HG03439 (cell line): ENCODE measurements at regions not wholly inside any gene's neighbourhood (a gene's known extent, or its start where the extent isn't known, plus 50 kb on each side); places are given as distances from the start of the nearest gene placed in this dataset.

Experiments
- ATAC-seq: cut with Tn5 transposase; IDR thresholded peaks from one replicate; pipeline ENCODE4 v1.9.1; 2021; ENCODE audit warnings: mild to moderate bottlenecking, moderate library complexity; ENCODE audit not compliant: unreplicated experiment

DNA sequence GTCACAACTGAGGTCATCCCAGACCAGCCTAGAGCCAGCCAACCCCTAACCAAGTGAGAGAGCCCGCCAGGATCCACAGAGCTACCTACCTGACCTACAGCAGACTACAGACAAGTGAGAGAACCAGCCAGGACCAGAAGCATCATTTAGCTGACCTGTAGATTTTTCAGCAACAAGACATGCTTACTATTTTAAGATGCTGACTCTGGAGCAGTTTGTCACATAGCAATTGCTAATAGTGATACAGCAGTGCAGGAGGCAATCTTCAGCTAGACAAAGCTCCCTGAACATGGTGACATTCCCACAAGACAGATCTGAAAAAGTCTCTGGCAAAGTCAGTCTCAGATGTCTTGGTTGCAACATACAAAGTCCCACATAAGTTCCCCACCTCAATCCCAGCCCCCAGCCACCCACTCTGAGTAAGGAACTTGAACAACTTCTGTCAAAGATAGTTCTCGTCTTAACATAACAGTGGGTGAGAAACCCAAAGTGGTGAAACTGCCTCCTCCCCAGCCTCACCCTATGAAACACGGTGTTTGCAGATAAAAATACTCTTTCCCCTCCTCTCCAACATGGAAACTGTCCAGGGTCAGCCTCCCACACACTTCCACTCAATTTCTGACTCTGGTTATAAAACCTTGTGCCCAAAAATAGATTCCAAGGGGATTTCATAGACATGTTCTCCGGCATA is 120.3 kb upstream of the SLC6A11 start:
- no peak for ATAC-seq

DNA sequence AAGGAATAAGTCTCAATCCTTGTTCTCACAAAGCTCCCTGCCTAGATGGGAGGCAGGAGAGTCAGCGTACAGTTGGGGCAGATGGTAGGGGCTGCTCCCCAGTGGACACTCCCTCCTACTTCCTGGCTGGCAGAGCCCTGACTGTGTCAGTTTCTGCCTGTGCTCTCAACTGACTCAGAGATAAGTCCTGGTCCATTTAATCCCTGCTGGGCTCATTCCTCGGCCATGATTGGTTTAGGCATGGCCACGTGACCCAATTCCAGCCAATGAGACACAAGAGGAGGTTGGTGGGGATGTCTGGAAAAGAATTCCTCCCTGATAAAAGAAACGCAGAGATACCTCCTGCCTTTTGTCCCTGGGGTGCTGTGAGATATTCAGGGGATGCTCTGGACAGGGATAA is 118.1 kb upstream of the SLC6A11 start:
- no peak for ATAC-seq

DNA sequence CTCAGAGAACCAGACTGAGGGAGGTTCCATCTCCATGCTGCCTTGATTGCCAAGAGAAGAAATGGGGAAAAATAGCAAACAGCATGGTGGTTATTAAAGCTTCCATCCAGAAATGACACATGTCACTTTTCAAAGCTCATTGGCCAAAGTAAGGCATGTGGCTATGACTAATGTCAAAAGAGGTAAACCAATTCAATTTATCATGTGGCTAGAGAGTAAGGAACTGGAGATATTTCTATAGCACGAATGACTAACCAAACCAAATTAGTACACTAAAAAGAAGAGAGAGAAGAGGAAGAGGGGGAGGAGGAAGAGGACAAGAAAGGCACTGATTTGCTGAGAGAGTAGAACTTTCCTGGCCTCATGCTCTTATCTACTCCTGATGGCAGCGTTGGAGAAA is 115.2 kb upstream of the SLC6A11 start:
- ATAC-seq = no peak

DNA sequence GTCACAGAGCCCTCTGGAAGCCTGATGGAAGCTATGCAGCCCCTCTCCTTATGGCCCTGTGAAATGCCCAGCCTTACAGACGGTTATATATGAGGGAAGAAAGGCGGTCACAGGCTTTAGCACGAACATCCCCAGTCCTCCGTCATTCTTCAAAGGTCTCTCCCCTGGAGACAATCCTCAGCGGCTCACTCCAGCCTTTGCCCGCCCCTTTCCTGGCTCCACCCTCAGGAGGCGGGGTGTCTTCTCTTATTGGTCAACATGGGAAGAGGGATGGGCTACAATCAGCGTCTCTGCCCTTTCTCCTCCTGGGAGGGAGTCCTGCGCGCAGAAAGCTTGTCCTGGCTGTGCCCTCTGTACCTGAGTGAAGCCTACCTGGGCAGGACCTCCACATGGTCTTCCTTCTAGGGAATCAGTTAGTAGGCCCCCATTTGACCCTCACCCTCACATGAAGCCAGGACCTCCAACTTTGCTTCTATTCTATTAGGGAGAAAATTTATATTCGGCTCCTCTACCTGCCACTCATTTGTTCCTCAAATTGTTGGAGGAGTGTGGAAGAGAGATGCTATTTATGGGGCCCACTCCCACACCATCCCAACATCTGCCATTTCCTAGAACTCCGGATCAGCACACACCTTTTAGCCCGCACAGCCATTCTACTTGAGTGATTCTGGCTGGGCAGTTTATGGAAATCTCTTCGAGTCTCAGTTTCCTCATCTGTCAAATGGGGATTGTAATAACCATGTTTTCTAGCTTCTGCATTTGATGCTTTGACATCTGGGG is 112.9 kb upstream of the SLC6A11 start:
- ATAC-seq = no peak

DNA sequence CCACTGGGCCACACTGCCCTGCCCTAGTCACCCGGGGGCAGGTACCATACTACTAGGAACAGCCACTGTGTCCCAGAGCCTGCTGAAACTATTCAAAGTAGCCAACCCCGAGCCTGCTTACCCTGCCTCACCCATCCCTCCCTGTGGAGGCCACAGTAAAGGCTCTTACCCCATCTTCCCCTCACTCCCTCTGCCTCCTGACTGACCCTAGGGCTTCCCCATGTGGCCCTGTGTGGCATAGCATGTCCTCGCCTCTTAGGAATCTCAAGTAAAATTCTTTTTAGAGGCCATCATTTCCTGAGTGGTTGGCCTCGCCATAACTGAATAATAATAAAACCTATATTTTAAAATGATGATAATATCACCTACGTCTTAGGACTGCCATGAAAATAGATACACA is 112.2 kb upstream of the SLC6A11 start:
- ATAC-seq = no peak

DNA sequence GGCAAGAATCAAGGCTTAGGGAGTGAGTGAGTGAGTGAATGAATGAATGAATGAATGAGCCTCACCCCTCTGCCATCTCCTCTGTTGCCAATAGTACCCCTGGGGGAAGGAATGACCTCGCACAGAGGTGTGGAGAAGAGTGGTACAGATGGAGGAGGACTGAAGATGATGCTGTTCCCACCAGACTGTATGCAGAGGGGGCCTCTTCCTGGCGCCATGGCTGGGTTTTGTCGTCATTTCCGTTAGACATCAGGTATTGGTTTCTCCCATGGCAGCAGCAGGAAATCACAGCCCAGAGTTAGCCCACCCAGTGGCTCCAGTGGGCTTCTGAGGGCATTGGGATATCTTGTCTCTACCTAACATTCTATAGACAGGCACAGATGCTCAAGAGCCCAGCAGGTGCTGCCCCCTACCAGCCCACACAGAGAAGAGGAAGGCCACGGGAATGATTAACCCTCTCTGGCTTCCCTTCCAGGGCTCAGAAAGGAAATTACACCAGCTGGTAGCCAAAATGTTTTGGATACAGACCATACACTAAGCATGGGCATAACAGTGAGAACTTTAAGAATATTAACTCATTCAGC is 109.8 kb upstream of the SLC6A11 start:
- no peak for ATAC-seq

DNA sequence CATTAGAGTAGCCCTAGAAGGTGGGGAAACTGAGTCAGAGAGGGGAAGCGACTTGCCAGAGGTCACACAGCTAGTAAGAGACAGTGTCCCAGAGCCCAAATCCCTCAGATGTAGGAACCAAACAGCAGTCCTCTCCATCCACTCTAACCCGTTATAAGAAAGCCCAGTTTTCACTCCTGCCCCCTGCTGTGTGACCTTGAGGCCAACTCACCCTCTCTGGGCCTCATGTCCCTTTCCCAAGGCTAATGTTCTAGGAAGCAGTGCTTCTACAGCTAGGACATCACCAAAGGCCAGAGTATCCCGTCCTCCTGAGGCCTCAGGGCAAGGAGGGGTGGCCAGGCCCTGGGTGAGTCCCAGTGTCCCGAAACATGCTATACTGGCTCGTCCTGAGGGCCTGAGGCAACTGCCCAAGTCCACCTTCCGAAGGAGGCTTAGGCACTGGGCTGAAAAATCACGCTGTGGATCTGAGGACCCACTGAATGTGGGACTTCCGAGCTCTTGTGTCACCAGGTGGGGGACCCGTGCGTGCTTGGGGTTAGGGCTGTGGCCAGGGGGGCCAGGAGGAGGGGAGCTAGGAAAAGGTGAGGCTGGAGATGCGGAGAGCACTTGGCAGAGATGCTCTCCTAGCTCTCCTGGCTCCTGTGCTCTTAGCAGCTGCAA is 109.2 kb upstream of the SLC6A11 start:
- no peak for ATAC-seq

DNA sequence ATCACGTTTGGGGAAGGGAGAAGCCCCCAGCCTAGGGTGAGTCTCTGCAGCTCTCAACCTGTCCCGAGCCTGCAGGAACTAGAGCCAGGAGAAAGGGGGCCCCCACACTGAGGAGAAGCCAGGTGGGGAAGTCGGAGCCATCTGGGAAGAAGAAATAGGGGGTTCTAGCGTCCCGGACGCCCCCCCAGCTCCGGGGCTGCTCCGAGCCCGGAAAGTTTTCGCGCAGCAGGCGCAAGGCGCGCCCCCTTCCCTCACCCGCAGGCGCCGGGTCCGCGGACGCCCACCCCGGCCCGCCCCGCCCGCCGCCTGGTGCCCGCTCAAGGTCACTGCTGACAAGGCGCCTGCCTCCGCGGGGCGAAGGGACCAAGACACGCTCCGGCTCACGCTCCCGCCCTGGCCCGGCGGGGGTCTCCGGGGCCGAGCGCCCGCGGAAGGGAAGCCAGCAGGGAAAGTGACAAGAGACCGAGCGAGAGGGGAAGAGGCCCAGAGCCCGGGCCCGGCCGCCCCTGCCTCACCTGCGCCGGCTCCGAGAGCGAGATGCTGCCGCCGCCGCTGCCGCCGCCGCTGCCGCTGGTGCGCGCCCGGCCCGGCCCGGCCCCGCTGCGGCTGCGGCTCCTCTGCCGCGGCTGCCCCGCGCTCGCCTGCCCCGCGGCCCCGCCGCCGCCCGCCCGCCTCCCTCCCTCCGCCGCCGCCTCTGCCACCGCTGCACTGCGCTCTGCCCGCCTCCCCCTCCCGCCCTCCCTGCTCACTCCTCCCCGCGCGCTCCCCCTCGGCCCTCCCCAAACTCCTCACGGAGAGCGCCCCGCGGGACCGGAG is 108.4 kb upstream of the SLC6A11 start:
- no peak for ATAC-seq

DNA sequence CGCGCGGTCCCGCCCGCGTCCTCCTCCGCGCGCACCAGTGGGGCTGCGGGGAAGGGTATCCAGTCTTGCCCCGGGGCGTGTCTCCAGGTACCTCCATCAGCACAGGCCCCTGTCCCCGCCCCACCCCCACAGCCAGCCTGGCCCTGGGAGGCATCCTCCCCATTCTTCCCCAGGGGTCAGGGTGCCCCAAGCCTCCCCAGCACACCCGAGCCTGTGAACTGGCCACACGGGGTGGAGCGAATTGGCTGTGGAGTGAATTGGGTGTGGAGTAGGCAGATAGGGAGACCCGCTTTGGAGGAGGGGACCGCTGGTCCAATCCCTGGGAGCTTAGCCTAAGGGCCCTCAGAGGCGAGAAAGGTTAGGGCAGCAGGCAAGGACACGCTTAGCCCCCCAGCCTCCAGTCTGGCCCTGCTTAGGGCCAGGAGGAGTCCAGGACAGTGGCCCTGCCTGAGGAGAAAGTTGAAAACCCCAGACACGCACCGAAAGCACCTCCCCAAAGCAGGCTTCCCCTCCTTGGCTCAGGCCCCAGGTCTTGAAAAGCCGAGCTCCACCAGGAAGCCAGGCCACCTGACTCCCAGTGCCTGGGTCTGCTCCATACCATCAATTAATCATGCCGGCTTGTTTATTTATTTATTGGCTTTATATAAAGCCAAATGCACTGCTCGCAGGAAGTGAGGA is 107.7 kb upstream of the SLC6A11 start:
- ATAC-seq = no peak

DNA sequence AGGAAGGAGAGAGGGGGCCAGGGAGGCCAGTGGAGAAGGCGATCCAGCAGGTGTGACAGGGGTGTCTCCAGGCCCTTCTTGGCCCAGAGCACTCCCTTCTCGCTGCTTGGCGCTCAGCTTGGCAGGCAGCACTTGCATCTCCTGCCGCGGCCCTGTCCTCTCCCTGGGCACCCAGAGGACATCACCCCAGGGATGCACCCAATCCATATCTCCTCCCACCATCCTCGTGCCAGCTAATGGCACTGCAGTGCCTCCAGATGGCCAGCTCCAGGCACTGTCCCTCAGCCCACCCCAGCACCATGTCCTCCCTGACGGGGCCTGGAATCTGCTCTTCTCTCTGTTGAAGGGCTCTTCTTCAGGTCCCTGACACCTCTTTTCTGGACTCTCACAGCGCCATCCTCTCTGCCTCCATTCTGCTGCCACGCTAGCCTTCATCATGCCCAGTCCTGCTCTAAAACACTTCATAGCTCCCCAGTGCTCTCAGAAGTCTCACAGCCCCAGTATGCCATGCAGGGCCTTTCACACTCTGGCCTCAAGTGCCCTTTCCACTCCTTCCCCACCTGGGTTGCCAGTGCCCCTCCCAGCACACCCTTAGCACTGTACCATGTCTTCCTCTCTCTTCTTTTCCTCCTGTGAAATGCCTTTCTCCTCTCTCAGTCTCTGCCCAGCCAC is 106.8 kb upstream of the SLC6A11 start:
- ATAC-seq = no peak

DNA sequence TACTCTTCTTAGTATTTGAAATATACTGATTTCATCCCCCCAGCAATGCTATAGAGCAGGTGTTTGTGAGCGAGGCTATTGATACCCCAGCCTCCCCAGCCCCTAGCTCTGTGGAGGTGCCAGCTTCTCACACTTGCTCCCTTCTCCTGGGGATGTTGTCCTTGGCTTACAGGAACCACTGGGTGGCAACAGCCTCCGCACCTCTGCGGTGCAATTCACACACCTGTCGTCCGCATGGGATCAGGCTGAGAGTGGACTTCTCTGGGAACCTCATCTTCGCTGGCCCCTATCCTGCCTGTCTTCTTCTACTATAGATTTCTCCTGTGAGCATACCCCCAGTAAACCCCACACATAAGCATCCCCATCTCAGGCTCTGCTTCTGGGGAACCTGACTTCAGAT is 103.9 kb upstream of the SLC6A11 start:
- no peak for ATAC-seq

DNA sequence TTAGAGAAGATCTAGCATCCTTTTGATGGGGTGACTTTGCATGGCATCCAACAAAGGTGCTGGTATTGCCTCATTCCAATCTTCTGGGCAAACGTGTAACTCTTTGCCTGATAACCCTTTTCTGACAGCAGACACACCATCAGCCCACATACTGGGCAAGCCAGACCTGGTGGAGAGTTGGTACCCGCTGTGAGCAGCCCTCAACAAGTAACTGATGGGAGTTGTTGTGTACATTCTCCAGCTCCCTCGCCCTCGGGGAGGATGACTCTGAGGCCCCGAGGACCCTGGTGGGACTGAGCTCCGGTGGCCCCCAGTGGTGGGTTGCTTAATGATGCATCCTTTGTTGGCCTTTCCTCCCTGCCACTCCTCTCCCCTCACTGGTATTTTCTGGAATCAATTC is 102.4 kb upstream of the SLC6A11 start:
- no peak for ATAC-seq

DNA sequence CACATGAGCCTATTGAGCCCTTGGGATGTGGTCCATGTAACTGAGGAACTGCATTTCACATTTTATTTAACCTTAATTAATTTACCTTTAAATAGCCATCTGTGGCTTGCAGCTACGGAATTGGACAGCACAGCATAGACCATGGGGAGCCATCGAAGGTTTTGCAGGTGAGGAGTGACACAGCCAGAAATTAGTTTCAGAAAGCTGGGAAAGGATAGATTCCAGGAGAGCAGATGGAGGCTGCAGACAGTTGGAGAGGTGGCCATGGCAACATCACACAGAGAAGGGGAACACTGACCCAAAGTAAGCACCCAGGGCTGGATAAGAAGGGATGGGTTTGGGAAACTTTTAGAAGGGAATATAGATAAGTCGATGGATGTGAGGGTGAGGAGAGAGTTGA is 100.1 kb upstream of the SLC6A11 start:
- no peak for ATAC-seq

DNA sequence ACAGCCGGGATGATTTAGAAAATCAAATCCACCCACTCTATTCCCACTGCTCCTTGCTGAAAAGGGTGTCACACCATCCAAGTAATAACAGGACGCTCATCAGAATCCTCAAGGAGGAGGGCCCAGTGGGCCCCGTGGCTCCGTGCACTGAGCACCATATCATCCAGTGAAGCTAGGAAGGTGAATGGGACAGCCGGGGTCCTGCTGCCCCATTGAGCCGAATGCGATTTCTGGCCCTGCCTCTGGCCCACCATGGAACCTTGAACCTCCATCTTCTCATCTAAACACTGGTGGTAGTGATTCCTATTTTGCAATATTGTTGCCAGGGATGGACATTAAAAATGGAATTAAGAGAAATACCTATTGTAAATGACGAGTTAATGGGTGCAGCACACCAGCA is 99.1 kb upstream of the SLC6A11 start:
- no peak for ATAC-seq

DNA sequence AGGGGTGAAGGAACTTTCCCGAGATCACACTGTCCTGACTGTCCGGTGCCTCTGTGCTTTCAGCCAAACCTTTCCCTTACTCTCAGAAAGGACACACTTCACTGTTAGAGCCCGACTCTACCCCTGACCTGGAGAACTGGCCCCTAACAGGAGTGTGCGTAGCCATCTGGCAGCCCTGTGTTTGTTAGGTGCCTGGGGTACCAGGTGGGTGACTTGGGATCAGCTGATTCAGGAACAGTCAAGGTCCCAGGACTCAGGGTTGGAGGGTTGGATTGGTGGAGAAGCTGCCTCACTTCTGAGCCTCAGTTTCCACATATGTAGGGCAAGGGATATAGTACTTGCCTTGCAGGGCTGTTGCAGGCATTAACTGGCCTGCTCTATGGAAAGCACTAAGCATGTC is 98.3 kb upstream of the SLC6A11 start:
- ATAC-seq = no peak

DNA sequence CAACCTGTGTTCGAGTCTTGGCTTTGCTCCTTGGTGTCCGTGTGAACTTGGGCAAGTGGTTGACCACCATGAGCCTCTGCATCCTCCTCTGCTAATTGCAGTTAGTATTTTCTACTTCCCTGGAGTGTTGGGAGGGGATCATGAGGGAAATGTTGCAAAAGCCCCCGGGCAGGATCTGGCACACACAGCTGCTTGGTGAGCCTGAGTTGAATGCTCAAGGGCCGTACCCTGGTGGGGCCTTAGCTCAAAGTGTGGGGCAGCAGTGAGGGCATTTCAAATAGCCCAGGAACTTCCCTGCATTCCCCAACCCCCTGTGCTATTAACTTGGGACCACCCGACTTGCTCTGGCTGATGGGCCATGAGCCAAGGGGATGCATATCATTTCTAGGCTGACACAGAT is 94.9 kb upstream of the SLC6A11 start:
- no peak for ATAC-seq

DNA sequence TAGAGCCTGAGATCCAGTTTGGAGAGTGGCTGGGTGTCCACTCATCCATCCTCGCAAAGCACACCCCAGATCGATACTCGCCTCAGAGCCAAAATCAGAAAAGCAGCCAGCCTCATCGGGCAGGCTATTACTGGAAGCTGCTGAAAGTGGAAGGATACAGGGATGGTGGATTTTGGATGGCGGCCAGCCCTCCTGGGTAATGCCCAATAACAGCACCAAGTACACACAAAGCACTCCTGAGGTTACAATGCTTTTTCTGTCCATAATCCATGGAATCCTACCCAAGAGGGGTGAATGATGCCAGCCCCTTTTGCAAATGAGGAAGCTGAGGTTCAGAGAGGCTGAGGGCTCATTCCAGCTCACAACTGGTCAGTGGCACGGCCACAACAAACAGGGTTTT is 93.1 kb upstream of the SLC6A11 start:
- no peak for ATAC-seq

DNA sequence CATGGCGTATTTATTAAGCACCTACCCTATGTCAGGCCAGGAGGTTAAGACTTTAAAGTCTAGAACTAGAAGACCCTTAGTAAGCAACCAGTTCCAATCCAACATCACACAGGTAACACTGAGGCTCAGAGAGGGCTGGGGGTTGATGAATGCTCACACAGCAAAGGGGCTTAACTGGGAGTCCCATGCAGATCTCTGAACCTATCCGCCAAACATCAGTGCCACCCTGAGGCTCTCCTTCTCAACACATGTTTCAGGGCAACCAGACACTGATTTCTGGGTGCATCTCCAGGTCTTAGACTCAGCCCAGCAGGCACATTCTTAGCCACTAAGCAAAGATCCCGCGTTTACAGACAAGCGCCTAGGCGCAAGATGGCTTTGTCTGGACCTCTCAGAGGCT is 92.0 kb upstream of the SLC6A11 start:
- no peak for ATAC-seq

DNA sequence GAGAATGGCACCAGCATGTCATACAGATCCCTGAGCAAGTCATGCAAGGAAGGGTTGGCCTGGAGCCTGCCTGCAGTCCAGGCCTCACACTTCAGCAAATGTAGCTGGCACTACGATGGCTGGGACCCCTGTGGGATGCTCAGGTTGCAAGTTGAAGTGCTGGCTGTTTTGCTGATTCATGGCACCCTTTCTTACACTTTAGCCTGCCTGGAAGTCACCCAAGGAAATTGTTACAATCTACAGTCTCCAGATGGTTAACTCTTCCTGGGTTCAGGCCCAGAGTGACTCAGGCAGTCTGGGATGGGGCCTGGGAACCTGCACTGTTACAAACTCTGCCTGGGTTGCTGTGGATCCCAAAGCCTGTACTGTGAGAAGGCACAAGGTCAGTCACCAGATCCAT is 91.0 kb upstream of the SLC6A11 start:
- no peak for ATAC-seq

DNA sequence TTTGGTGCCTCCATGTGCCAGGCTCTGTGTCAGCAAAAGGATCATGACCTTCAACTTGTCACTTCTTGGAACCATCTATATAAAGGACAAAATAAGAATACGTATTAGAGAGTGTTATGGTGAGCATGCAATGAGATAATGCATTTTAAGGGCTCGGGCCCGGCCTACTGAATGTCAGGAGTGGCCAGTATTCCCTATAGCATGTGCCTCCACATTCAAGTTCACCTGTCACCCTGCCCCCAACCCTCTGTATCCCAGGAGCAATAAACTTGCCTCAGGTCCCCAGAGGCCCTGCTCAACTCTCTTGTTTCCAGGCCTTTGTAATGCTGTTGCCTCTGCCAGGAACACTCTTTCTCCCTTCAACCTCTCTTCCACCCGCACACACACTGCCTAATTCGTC is 90.2 kb upstream of the SLC6A11 start:
- ATAC-seq = no peak
